ENCODE measurements at regions not wholly inside any gene's neighbourhood (a gene's known extent, or its start where the extent isn't known, plus 50 kb on each side); places are given as distances from the start of the nearest gene placed in this dataset.

- Mint-ChIP-seq H3K36me3 (ENCODE audit: low read depth) (no peaks in the 10 kb centered on the region), H3K4me1 (no peaks in the 10 kb centered on the region), H3K27me3 (no peaks in the 10 kb centered on the region), H3K4me3 (no peak overlapping the region), H3K27ac (no peak overlapping the region)
- ATAC-seq = no peak
- DNase-seq = no peak
- no peaks in the 10 kb centered on the region for H3K9me3 ChIP-seq (ENCODE audit: control insufficient read depth, low read length, poor library complexity, severe bottlenecking)
Observed at GRCh38 chr10:4588824-4589223, 237.2 kb upstream of the AKR1E2 start.

- Mint-ChIP-seq H3K4me3 (no peak overlapping the region), H3K27me3 (no peaks in the 10 kb centered on the region), H3K4me1 (no peaks in the 10 kb centered on the region), H3K36me3 (ENCODE audit: low read depth) (no peaks in the 10 kb centered on the region), H3K27ac (no peak overlapping the region)
- no peak for ATAC-seq
- DNase-seq = no peak
- H3K9me3 ChIP-seq (ENCODE audit: control insufficient read depth, low read length, poor library complexity, severe bottlenecking) = no peaks in the 10 kb centered on the region
Observed at GRCh38 chr10:4587466-4587865, 238.5 kb upstream of the AKR1E2 start.

GRCh38 chr10:4586776-4587175 lies 239.2 kb upstream of the AKR1E2 start:
- H3K27ac Mint-ChIP-seq = no peak overlapping the region
- H3K4me1 Mint-ChIP-seq = no peaks in the 10 kb centered on the region
- DNase-seq = no peak
- ATAC-seq = no peak
- H3K9me3 ChIP-seq (ENCODE audit: control insufficient read depth, low read length, poor library complexity, severe bottlenecking) = no peaks in the 10 kb centered on the region
- no peaks in the 10 kb centered on the region for H3K27me3 Mint-ChIP-seq
- no peak overlapping the region for H3K4me3 Mint-ChIP-seq
- no peaks in the 10 kb centered on the region for H3K36me3 Mint-ChIP-seq (ENCODE audit: low read depth)

- H3K27me3 Mint-ChIP-seq = no peaks in the 10 kb centered on the region
- H3K9me3 ChIP-seq (ENCODE audit: control insufficient read depth, low read length, poor library complexity, severe bottlenecking) = no peaks in the 10 kb centered on the region
- H3K4me3 Mint-ChIP-seq = no peak overlapping the region
- DNase-seq (no peak), ATAC-seq (no peak)
- no peaks in the 10 kb centered on the region for H3K36me3 Mint-ChIP-seq (ENCODE audit: low read depth)
- no peaks in the 10 kb centered on the region for H3K4me1 Mint-ChIP-seq
- no peak overlapping the region for H3K27ac Mint-ChIP-seq
Observed at GRCh38 chr10:4581929-4582328, 244.1 kb upstream of the AKR1E2 start.

GRCh38 chr10:4579844-4580243 lies 246.2 kb upstream of the AKR1E2 start:
- DNase-seq (no peak), ATAC-seq (no peak)
- Mint-ChIP-seq H3K4me3 (no peak overlapping the region), H3K27me3 (no peaks in the 10 kb centered on the region), H3K36me3 (ENCODE audit: low read depth) (no peaks in the 10 kb centered on the region), H3K4me1 (no peaks in the 10 kb centered on the region), H3K27ac (no peak overlapping the region)
- no peaks in the 10 kb centered on the region for H3K9me3 ChIP-seq (ENCODE audit: control insufficient read depth, low read length, poor library complexity, severe bottlenecking)

- no peaks in the 10 kb centered on the region for H3K36me3 Mint-ChIP-seq (ENCODE audit: low read depth)
- H3K4me3 Mint-ChIP-seq = no peak overlapping the region
- no peaks in the 10 kb centered on the region for H3K9me3 ChIP-seq (ENCODE audit: control insufficient read depth, low read length, poor library complexity, severe bottlenecking)
- H3K27ac Mint-ChIP-seq = no peak overlapping the region
- H3K4me1 Mint-ChIP-seq = no peaks in the 10 kb centered on the region
- peaks cover 8% of the 10 kb centered on the region for H3K27me3 Mint-ChIP-seq
- ATAC-seq (no peak), DNase-seq (no peak)
Observed at GRCh38 chr10:4576206-4576605, 249.8 kb upstream of the AKR1E2 start.

GRCh38 chr10:4569151-4569550 lies 256.9 kb upstream of the AKR1E2 start:
- Mint-ChIP-seq H3K36me3 (ENCODE audit: low read depth) (no peaks in the 10 kb centered on the region), H3K27me3 (peaks cover 20% of the 10 kb centered on the region), H3K4me3 (no peak overlapping the region), H3K27ac (no peak overlapping the region), H3K4me1 (no peaks in the 10 kb centered on the region)
- H3K9me3 ChIP-seq (ENCODE audit: control insufficient read depth, low read length, poor library complexity, severe bottlenecking) = no peaks in the 10 kb centered on the region
- no peak for ATAC-seq
- DNase-seq = no peak

GRCh38 chr10:4568731-4569130 lies 257.3 kb upstream of the AKR1E2 start:
- ATAC-seq (no peak), DNase-seq (no peak)
- no peaks in the 10 kb centered on the region for H3K36me3 Mint-ChIP-seq (ENCODE audit: low read depth)
- H3K27ac Mint-ChIP-seq = no peak overlapping the region
- H3K27me3 Mint-ChIP-seq = peaks cover 20% of the 10 kb centered on the region
- H3K4me3 Mint-ChIP-seq = no peak overlapping the region
- no peaks in the 10 kb centered on the region for H3K9me3 ChIP-seq (ENCODE audit: control insufficient read depth, low read length, poor library complexity, severe bottlenecking)
- H3K4me1 Mint-ChIP-seq = no peaks in the 10 kb centered on the region

- Mint-ChIP-seq H3K27ac (no peak overlapping the region), H3K27me3 (peaks cover 19% of the 10 kb centered on the region), H3K4me1 (no peaks in the 10 kb centered on the region), H3K4me3 (no peak overlapping the region), H3K36me3 (ENCODE audit: low read depth) (no peaks in the 10 kb centered on the region)
- DNase-seq (no peak), ATAC-seq (no peak)
- H3K9me3 ChIP-seq (ENCODE audit: control insufficient read depth, low read length, poor library complexity, severe bottlenecking) = no peaks in the 10 kb centered on the region
Observed at GRCh38 chr10:4568086-4568485, 257.9 kb upstream of the AKR1E2 start.

- H3K9me3 ChIP-seq (ENCODE audit: control insufficient read depth, low read length, poor library complexity, severe bottlenecking) = no peaks in the 10 kb centered on the region
- no peak for ATAC-seq
- no peak overlapping the region for H3K4me3 Mint-ChIP-seq
- no peaks in the 10 kb centered on the region for H3K36me3 Mint-ChIP-seq (ENCODE audit: low read depth)
- H3K4me1 Mint-ChIP-seq = no peaks in the 10 kb centered on the region
- H3K27ac Mint-ChIP-seq = no peak overlapping the region
- DNase-seq = no peak
- H3K27me3 Mint-ChIP-seq = peaks cover 19% of the 10 kb centered on the region
Observed at GRCh38 chr10:4567637-4568036, 258.4 kb upstream of the AKR1E2 start.

- Mint-ChIP-seq H3K27ac (no peak overlapping the region), H3K36me3 (ENCODE audit: low read depth) (no peaks in the 10 kb centered on the region), H3K4me1 (no peaks in the 10 kb centered on the region), H3K4me3 (no peak overlapping the region), H3K27me3 (peaks cover 19% of the 10 kb centered on the region)
- ATAC-seq (no peak), DNase-seq (no peak)
- H3K9me3 ChIP-seq (ENCODE audit: control insufficient read depth, low read length, poor library complexity, severe bottlenecking) = no peaks in the 10 kb centered on the region
Observed at GRCh38 chr10:4566011-4566410, 260.0 kb upstream of the AKR1E2 start.

GRCh38 chr10:4561296-4561695 lies 264.7 kb upstream of the AKR1E2 start:
- no peak overlapping the region for H3K27ac Mint-ChIP-seq
- peaks cover 8% of the 10 kb centered on the region for H3K27me3 Mint-ChIP-seq
- no peaks in the 10 kb centered on the region for H3K4me1 Mint-ChIP-seq
- no peaks in the 10 kb centered on the region for H3K36me3 Mint-ChIP-seq (ENCODE audit: low read depth)
- DNase-seq (no peak), ATAC-seq (no peak)
- H3K4me3 Mint-ChIP-seq = no peak overlapping the region
- H3K9me3 ChIP-seq (ENCODE audit: control insufficient read depth, low read length, poor library complexity, severe bottlenecking) = no peaks in the 10 kb centered on the region

GRCh38 chr10:4557469-4557868 lies 268.5 kb upstream of the AKR1E2 start:
- H3K4me1 Mint-ChIP-seq = no peaks in the 10 kb centered on the region
- H3K27ac Mint-ChIP-seq = no peak overlapping the region
- no peak for ATAC-seq
- H3K36me3 Mint-ChIP-seq (ENCODE audit: low read depth) = no peaks in the 10 kb centered on the region
- H3K9me3 ChIP-seq (ENCODE audit: control insufficient read depth, low read length, poor library complexity, severe bottlenecking) = no peaks in the 10 kb centered on the region
- no peaks in the 10 kb centered on the region for H3K27me3 Mint-ChIP-seq
- no peak for DNase-seq
- no peak overlapping the region for H3K4me3 Mint-ChIP-seq

- Mint-ChIP-seq H3K27ac (peak overlapping the region; percentile 27), H3K27me3 (no peaks in the 10 kb centered on the region), H3K4me3 (no peak overlapping the region), H3K4me1 (no peaks in the 10 kb centered on the region), H3K36me3 (ENCODE audit: low read depth) (no peaks in the 10 kb centered on the region)
- H3K9me3 ChIP-seq (ENCODE audit: control insufficient read depth, low read length, poor library complexity, severe bottlenecking) = no peaks in the 10 kb centered on the region
- DNase-seq (no peak), ATAC-seq (no peak)
Observed at GRCh38 chr10:4556527-4556926, 269.5 kb upstream of the AKR1E2 start.

- DNase-seq (no peak), ATAC-seq (no peak)
- H3K9me3 ChIP-seq (ENCODE audit: control insufficient read depth, low read length, poor library complexity, severe bottlenecking) = no peaks in the 10 kb centered on the region
- H3K27me3 Mint-ChIP-seq = no peaks in the 10 kb centered on the region
- H3K36me3 Mint-ChIP-seq (ENCODE audit: low read depth) = no peaks in the 10 kb centered on the region
- no peaks in the 10 kb centered on the region for H3K4me1 Mint-ChIP-seq
- no peak overlapping the region for H3K27ac Mint-ChIP-seq
- no peak overlapping the region for H3K4me3 Mint-ChIP-seq
Observed at GRCh38 chr10:4555920-4556319, 270.1 kb upstream of the AKR1E2 start.
